ENCODE measurements at regions not wholly inside any gene's neighbourhood (a gene's known extent, or its start where the extent isn't known, plus 50 kb on each side); places are given as distances from the start of the nearest gene placed in this dataset.

DNA sequence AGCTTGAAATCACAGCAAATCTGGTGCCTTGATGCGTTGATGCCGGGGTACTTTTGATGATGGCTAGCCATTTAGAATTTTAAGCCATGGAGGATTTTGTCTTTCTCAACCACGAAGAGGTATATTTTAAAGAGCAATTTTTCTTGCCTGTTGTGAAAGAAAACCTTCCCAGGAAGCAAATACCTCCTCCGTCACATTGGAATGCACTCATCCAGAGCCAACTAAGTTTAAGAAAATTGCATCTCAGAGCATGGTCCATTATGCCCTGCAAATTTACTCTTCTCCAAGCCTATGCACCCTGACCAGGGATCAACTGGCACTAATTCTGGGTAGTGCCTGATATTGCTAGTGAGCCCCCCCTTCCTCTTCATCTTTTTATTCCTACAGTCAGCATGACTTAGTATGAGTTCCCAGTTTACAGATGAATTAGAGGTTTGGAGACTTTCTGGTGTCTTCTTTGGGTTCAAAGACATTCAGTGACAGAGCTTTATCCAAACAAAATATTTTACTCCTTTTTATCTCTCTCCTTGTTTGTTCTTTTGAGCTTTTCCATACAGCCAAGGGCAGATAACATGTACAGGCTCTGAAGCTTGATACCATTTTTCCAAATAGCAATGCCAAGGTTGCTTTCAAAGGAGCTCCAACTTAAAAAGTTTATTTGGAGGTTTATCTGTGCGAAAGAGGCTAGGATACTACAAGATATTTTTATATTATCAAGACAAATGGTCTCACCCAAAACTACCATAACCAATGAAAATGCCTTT lies 56.6 kb upstream of the ANK3 start:
- Mint-ChIP-seq H3K4me3 (ENCODE audit: low read depth) (no peak overlapping the region), H3K27ac (no peak overlapping the region), H3K27me3 (no peaks in the 10 kb centered on the region), H3K9me3 (ENCODE audit: low read depth) (no peaks in the 10 kb centered on the region), H3K36me3 (ENCODE audit: insufficient read depth) (no peaks in the 10 kb centered on the region), H3K4me1 (ENCODE audit: low read depth) (peaks cover 10% of the 10 kb centered on the region)
- TF ChIP-seq, protein P1, sequence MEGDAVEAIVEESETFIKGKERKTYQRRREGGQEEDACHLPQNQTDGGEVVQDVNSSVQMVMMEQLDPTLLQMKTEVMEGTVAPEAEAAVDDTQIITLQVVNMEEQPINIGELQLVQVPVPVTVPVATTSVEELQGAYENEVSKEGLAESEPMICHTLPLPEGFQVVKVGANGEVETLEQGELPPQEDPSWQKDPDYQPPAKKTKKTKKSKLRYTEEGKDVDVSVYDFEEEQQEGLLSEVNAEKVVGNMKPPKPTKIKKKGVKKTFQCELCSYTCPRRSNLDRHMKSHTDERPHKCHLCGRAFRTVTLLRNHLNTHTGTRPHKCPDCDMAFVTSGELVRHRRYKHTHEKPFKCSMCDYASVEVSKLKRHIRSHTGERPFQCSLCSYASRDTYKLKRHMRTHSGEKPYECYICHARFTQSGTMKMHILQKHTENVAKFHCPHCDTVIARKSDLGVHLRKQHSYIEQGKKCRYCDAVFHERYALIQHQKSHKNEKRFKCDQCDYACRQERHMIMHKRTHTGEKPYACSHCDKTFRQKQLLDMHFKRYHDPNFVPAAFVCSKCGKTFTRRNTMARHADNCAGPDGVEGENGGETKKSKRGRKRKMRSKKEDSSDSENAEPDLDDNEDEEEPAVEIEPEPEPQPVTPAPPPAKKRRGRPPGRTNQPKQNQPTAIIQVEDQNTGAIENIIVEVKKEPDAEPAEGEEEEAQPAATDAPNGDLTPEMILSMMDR (IDR thresholded peaks at IDR 0.05; ENCODE audit: unreplicated experiment), result no peak
- no peak for DNase-seq (ENCODE audit: low spot score, unreplicated experiment)

DNA sequence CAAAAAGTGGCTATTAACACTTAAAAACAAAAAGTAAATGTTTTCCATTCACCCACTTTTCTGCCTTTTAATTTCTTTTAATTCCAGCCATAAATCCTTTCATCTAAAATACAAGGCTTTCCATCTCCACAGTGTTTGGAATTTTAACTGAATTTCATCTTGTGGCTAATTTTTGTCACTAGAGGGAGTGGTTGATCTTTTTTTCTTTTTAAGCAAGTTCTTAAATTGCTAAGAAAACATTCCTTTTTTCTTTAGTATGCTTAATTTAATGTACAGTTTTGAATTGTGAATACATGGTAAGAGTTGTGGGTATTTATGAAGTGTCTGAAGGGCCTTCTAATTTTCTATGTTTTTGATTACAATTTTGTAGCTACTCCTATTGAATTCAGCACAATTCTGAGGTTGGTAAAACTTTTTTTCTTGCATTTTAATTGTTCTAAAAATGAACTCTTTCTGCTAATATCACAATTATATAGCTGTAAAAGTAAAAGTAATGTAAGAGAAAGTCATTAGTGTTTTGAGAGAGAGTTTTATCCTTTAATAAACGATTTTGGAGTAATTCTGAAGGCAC lies 54.9 kb upstream of the ANK3 start:
- no peak overlapping the region for H3K4me3 Mint-ChIP-seq (ENCODE audit: low read depth)
- no peaks in the 10 kb centered on the region for H3K9me3 Mint-ChIP-seq (ENCODE audit: low read depth)
- H3K36me3 Mint-ChIP-seq (ENCODE audit: insufficient read depth), result no peaks in the 10 kb centered on the region
- H3K4me1 Mint-ChIP-seq (ENCODE audit: low read depth), result peaks cover 10% of the 10 kb centered on the region
- H3K27ac Mint-ChIP-seq, result no peak overlapping the region
- TF ChIP-seq, protein P1 (IDR thresholded peaks at IDR 0.05; ENCODE audit: unreplicated experiment), result peak; percentile 68
- DNase-seq (ENCODE audit: low spot score, unreplicated experiment), result no peak
- H3K27me3 Mint-ChIP-seq, result no peaks in the 10 kb centered on the region

DNA sequence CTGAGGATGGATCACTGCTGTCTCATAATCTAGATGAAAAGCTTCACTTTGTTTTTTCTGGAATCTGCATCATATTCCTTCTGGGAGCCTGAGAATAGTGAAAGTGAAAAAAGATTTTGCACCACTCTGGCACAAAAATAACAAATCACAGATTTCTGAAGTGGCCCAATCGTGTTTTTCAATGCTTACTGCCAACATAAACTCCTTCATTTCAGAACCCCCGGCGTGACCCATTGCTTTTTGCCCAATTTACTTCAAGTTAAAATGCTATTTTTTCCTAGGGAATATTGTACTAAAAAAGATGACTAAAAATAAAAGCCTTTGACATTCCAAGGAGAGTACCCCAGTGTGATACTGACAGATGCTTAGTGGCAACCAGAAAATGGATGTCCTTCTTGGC lies 53.7 kb upstream of the ANK3 start:
- H3K4me1 Mint-ChIP-seq (ENCODE audit: low read depth), result peaks cover 10% of the 10 kb centered on the region
- H3K4me3 Mint-ChIP-seq (ENCODE audit: low read depth), result no peak overlapping the region
- no peaks in the 10 kb centered on the region for H3K36me3 Mint-ChIP-seq (ENCODE audit: insufficient read depth)
- TF ChIP-seq, protein P1 (IDR thresholded peaks at IDR 0.05; ENCODE audit: unreplicated experiment), result no peak
- H3K27me3 Mint-ChIP-seq, result no peaks in the 10 kb centered on the region
- DNase-seq (ENCODE audit: low spot score, unreplicated experiment), result no peak
- H3K27ac Mint-ChIP-seq, result no peak overlapping the region
- no peaks in the 10 kb centered on the region for H3K9me3 Mint-ChIP-seq (ENCODE audit: low read depth)

DNA sequence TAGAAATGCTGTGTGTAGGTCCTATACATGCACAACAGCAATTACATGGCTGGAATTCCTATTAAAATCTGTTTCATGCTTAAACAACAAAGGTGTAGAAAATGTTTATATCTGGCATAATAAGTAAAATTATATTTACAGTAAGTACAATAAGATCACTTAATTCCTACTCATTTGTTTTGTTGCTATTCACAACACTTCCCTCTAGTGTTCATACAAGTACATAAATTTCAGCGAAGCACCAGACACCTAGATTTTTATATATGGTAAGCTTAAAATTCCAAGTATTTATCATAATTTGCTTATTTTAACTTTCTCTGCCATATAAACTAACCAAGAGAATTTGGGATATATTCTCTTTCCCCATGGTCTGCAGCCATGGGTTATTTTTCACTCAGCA lies 51.8 kb upstream of the ANK3 start:
- H3K4me3 Mint-ChIP-seq (ENCODE audit: low read depth), result no peak overlapping the region
- no peaks in the 10 kb centered on the region for H3K36me3 Mint-ChIP-seq (ENCODE audit: insufficient read depth)
- no peak for DNase-seq (ENCODE audit: low spot score, unreplicated experiment)
- no peaks in the 10 kb centered on the region for H3K9me3 Mint-ChIP-seq (ENCODE audit: low read depth)
- no peak overlapping the region for H3K27ac Mint-ChIP-seq
- TF ChIP-seq, protein P1 (IDR thresholded peaks at IDR 0.05; ENCODE audit: unreplicated experiment), result peak; percentile 37
- H3K4me1 Mint-ChIP-seq (ENCODE audit: low read depth), result peaks cover 4% of the 10 kb centered on the region
- H3K27me3 Mint-ChIP-seq, result no peaks in the 10 kb centered on the region

DNA sequence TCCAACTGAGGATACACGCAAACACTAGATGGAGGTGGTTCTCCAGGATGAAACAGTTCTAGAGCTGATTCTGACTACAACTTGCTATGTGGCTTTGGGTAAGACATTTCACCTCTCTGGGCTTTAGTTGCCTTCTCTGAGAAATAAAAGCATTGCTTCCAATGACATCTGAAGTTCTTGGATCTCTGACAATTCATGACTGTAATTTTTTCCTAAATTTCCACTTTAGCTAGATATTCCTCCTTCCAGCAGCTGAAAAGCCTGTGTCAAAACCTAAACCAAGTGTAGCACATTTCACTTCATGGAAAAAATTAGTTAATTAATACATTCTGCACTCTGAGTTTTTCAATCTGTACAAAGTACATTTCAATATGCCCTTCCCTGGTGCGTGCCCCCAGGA lies 50.0 kb upstream of the ANK3 start:
- Mint-ChIP-seq H3K4me3 (ENCODE audit: low read depth) (no peak overlapping the region), H3K9me3 (ENCODE audit: low read depth) (no peaks in the 10 kb centered on the region), H3K27ac (no peak overlapping the region), H3K4me1 (ENCODE audit: low read depth) (no peaks in the 10 kb centered on the region), H3K36me3 (ENCODE audit: insufficient read depth) (no peaks in the 10 kb centered on the region), H3K27me3 (no peaks in the 10 kb centered on the region)
- DNase-seq (ENCODE audit: low spot score, unreplicated experiment), result no peak
- TF ChIP-seq, protein P1 (IDR thresholded peaks at IDR 0.05; ENCODE audit: unreplicated experiment), result no peak

Data from progenitor cell of endocrine pancreas (in vitro differentiated cells).